ENCODE measurements at regions not wholly inside any gene's neighbourhood (a gene's known extent, or its start where the extent isn't known, plus 50 kb on each side); places are given as distances from the start of the nearest gene placed in this dataset.
A peak's percentile ranks its signal among the peaks of the same experiment; 100 is the strongest.

GRCh38 chr4:38310446-38311043, 350.3 kb downstream of the PTTG2 start:
- no peak for DNase-seq

- no peak for DNase-seq
Measured at GRCh38 chr4:38311495-38312126, 351.4 kb downstream of the PTTG2 start.

DNA sequence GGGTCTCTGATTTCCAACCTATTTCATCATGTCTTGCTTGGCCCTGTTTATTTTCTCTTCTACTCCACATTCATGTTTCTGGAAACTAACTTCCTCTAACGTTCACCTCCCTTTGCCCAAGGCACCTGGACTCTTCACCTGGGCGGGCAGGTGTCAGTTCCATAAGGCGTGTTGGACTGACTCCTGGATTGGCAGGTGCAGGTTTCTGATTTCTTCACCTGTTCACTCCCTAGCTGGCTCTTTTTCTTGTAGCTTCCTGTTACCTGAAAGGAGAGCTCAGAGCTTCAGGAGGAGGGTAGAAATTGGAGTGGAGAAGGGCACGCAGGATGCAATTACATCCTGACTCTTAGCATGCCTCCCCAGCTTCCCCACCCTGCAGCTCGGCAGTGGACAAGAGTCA, 350.8 kb upstream of the KLF3 start:
- DNase-seq: no peak

DNA sequence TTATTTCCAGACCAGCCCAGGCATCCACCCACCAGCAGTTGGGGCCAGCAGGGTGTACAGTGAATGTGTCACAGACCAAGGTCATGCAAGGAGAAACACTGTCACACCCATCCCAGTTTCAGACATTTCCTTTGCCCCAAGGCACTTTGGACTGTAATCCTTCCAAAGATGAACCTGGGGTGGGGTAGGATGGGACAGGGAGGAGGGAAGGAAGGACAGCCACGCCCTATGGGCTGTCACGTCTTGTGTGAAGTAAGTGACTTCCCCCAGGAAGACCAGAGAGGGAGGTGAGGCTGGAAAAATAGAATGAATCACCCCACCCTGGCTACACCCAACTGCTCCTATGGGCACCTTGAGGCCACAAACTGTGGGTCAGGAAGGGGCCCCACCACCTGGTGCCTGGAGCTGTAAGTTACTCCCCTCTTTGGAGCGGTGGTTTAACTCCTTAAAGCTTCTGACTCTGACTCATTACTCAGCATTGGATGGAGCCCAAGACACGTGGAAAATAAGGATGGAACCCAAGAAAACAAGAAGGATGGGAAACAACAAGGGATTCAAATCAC, 349.9 kb upstream of the KLF3 start:
- no peak for DNase-seq

GRCh38 chr4:38314663-38315062, 349.3 kb upstream of the KLF3 start:
- peak in 5 of 56 donors; percentile 16 to 53 (median 23) for DNase-seq

- no peak for DNase-seq
Measured at GRCh38 chr4:38315286-38315685, 348.7 kb upstream of the KLF3 start.

DNA sequence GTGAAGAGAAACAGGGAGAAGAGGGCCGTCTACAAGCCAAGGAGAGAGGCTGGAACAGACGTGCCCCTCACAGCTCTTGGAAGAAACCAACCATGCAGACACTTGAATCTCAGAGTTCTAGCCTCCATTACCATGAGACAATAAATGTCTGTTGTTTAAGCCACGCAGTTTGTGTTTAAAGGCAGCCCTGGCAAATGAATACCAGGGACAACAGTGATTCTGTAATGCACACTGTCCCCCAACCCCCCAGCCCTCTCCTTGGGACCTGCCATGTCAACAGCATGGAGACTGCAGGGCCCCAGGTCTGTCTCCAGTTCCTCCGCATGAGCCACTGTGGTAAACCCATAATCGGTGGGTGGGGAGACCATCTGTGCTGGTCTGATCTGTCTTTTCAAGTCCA, 348.0 kb upstream of the KLF3 start:
- DNase-seq: no peak

- no peak for DNase-seq
Measured at GRCh38 chr4:38317041-38317674, 346.8 kb upstream of the KLF3 start.

DNA sequence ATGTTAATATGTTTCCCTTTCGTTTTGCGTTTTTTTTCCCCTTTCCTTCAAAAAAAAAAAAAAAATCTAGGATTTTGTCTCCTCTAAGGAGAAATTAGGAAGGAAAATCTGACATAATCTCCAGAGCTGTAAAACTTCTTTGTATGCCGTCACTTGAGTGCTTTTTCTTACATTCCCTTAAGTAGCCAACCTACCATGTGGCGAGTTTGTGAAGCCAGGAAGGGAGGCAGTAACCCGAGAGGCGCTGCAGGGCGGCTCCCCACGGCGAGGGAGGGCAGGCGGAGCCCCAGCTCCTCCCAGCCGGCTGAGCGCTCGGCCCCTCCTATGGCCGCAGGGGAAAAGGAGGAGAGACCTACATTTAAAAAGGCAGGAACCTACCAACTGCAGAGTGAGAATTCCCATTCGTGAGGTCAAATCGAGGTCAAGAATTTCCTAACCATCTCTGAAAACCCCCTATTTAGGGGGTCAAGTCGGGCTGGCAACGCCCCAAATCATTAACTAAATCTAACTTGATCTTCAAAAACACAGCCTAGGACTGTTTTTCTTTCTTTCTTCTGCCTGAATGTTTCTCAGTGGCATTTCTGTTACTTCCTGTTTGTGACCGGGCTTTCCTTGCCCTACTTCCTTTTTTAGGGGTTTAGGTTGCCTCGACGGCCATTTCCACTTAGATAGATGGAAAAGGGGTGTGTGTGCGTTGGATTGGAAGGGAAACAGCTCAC, 345.1 kb upstream of the KLF3 start:
- peak in 51 of 56 donors; percentile 15 to 78 (median 55) for DNase-seq

- peak in 55 of 56 donors; percentile 12 to 94 (median 82) for DNase-seq
Measured at GRCh38 chr4:38319456-38320342, 344.3 kb upstream of the KLF3 start.

GRCh38 chr4:38320343-38320695, 343.7 kb upstream of the KLF3 start:
- no peak for DNase-seq

GRCh38 chr4:38320833-38321232, 343.2 kb upstream of the KLF3 start:
- DNase-seq: no peak

DNA sequence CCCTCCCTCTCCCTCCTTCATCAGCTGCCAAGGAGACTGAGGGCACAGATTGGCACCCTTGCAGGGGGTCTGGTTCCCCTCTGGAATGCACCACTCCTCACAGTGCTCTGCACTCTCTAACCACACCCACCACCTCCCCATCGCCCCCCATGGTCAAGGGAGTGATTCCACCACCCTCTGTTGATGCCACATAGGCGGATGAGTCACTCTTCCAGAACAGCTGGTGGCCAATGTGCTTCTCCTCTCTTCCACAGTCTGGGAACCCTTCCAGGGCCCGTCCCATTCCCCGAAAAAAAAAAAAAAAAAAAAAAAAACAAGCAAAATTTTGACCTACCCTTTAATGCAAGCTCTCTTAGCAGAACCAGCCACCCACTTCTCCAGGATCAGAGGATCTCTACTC, 341.3 kb upstream of the KLF3 start:
- DNase-seq: peak in 3 of 56 donors; percentile 14 to 63 (median 35)

DNA sequence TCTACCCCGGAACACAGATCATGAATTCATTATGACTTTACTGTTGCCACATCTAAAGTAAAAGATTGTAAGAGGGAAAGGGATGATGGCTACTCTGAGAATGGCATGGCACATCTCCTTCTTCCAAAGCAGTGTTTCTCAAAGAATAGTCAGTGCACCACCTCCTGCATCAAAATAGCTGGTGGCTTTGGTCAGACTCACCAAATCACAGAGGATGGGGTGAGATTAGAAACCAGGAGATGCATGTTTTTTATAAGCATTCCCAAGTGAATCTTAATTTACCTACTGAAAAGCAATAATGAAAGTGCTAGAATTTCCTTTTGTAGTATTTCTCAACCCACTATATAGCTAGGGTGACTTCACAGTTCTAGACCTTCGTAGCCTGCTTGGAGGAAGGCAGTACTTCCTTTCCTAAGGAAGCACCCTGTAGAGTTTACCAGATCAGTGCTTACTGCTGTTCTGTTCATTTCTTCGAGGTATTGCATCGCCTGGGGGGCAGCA, 340.8 kb upstream of the KLF3 start:
- DNase-seq: no peak

GRCh38 chr4:38324861-38325628, 339.0 kb upstream of the KLF3 start:
- DNase-seq: no peak

- DNase-seq: no peak
Measured at GRCh38 chr4:38325629-38325913, 338.4 kb upstream of the KLF3 start.

GRCh38 chr4:38326499-38326898, 337.5 kb upstream of the KLF3 start:
- no peak for DNase-seq

DNA sequence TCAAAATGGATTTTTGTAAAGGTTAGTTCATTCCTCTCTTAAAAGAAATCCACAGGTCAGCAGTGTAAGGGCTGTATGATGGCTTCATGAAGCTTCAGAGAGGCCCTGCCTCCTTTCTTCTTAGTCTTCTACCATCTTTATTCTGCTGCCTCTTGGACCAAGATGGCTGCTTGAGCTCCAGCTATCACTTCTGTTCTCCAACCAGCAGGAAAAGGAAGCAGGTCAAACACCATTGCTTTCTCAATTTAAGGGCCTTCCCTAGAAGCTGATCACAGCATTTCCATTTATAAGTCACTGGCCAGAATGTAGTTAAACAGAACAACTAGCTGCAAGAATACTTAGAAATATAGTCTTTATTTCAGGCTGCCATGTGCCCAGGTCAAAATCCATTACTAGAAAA, 336.8 kb upstream of the KLF3 start:
- no peak for DNase-seq

- no peak for DNase-seq
Measured at GRCh38 chr4:38328989-38329729, 334.8 kb upstream of the KLF3 start.

GRCh38 chr4:38330321-38330720, 333.7 kb upstream of the KLF3 start:
- DNase-seq: no peak

Measured in nucleus accumbens (tissue), 56 donors.